PC-9 (cell line): ENCODE measurements at regions not wholly inside any gene's neighbourhood (a gene's known extent, or its start where the extent isn't known, plus 50 kb on each side); places are given as distances from the start of the nearest gene placed in this dataset.

Source experiments
- BruUV-seq: library from RNA; stranded (reverse); fragments of 400-500 nt; replicated peaks from 2 replicates; lab custom pipeline; 2021; lab: Mats Ljungman, UMichigan
- CTCF ChIA-PET: fragments of 300-600 bp; sonication (Branson Sonifier 250); formaldehyde crosslinking; loops from one replicate; lab custom pipeline; 2022; ENCODE audit warnings: antibody characterized with exemption; lab: Charles Lee
- POLR2A ChIA-PET: fragments of 300-600 bp; sonication (Branson Sonifier 250); formaldehyde crosslinking; loops from one replicate; lab custom pipeline; 2022; ENCODE audit warnings: antibody characterized with exemption; ENCODE audit not compliant: unreplicated experiment; lab: Charles Lee
- DNase-seq, 2 experiments: peaks; one replicate each; pipeline versions ENCODE4 v3.0.0 to v3.0.0-alpha.2; 2015 to 2022; ENCODE audit warnings: mixed read lengths in 1 of 2
- H2AFZ ChIP-seq: fragments of 200-600 bp; sonication (generic); 2 replicates; pipeline ENCODE4 v1.8.1; 2017; ENCODE audit warnings: antibody characterized with exemption
- H3F3A ChIP-seq: fragments of 200-600 bp; sonication (generic); 2 replicates; pipeline ENCODE4 v1.8.1; 2017; ENCODE audit warnings: antibody characterized with exemption, mild to moderate bottlenecking, low read depth; ENCODE audit not compliant: insufficient read depth
- H3K27ac ChIP-seq: fragments of 200-600 bp; sonication (generic); 2 replicates; pipeline ENCODE4 v1.6.1; 2016; ENCODE audit warnings: mixed run types
- H3K27me3 ChIP-seq: fragments of 200-600 bp; sonication (generic); 2 replicates; pipeline ENCODE4 v1.6.1; 2016; ENCODE audit warnings: low read depth, mixed run types; ENCODE audit not compliant: insufficient read depth
- H3K36me3 ChIP-seq: fragments of 200-600 bp; sonication (generic); 2 replicates; pipeline ENCODE4 v1.6.1; 2016; ENCODE audit warnings: low read depth, mixed run types
- H3K4me1 ChIP-seq: fragments of 200-600 bp; sonication (generic); replicated peaks from 2 replicates; pipeline ENCODE4 v1.6.1; 2016; ENCODE audit warnings: mixed run types; ENCODE audit not compliant: insufficient read depth
- H3K4me2 ChIP-seq: fragments of 200-600 bp; sonication (generic); 2 replicates; pipeline ENCODE4 v1.6.1; 2017; ENCODE audit warnings: mixed run types
- H3K4me3 ChIP-seq: fragments of 200-600 bp; sonication (generic); 2 replicates; pipeline ENCODE4 v1.6.1; 2016; ENCODE audit warnings: mixed run types
- H3K79me2 ChIP-seq: fragments of 200-600 bp; sonication (generic); 2 replicates; pipeline ENCODE4 v1.6.1; 2017; ENCODE audit warnings: low read depth, mixed run types
- H3K9me2 ChIP-seq: fragments of 200-600 bp; sonication (generic); 2 replicates; pipeline ENCODE4 v1.8.1; 2017; ENCODE audit warnings: mild to moderate bottlenecking; ENCODE audit not compliant: insufficient read depth
- H3K9me3 ChIP-seq: fragments of 200-600 bp; sonication (generic); 2 replicates; pipeline ENCODE4 v1.8.1; 2016; ENCODE audit warnings: low read depth; ENCODE audit not compliant: insufficient read depth
- H4K20me1 ChIP-seq: fragments of 200-600 bp; sonication (generic); 2 replicates; pipeline ENCODE4 v1.8.1; 2017; ENCODE audit not compliant: insufficient read depth
- CTCF ChIP-seq: fragments of 200-600 bp; sonication (generic); conservative IDR thresholded peaks from 2 replicates; pipeline ENCODE4 v1.6.1; 2017; ENCODE audit warnings: mixed run types, antibody characterized with exemption, mild to moderate bottlenecking, moderate library complexity
- EZH2 ChIP-seq: fragments of 200-600 bp; sonication (generic); IDR thresholded peaks from 2 replicates; pipeline ENCODE4 v1.8.0; 2017; ENCODE audit warnings: antibody characterized with exemption, low read depth
- intact Hi-C: fragments of 100-400 bp; cut with micrococcal nuclease; formaldehyde crosslinking; loops from one replicate; pipeline ENCODE4 v1.10.0; 2022; ENCODE audit not compliant: unreplicated experiment

- Histone ChIP-seq H3K79me2 (no peaks in the 10 kb centered on the region), H3F3A (peaks cover 35% of the 10 kb centered on the region), H3K27me3 (no peaks in the 10 kb centered on the region), H3K4me3 (peak overlapping the region; percentile 17; the same call in 1 of the 2 replicates), H2AFZ (peak overlapping the region; percentile 53), H3K4me2 (peak overlapping the region; percentile 68), H3K9me2 (no peaks in the 10 kb centered on the region), H3K4me1 (peaks cover 38% of the 10 kb centered on the region), H3K27ac (peak overlapping the region; percentile 46), H4K20me1 (no peaks in the 10 kb centered on the region), H3K36me3 (no peaks in the 10 kb centered on the region), H3K9me3 (no peaks in the 10 kb centered on the region)
- intact Hi-C loops = no loop called here
- ChIA-PET CTCF (interaction anchor here (0.5 kb wide), 1 partner anchor 356 kb away, joined by 5 read pairs; the partner anchor contains the start of gene PHLPP1), POLR2A (interaction anchor here (0.9 kb wide), 1 partner anchor 379 kb away, joined by 10 read pairs; no protein-coding TSS in a partner anchor)
- TF ChIP-seq CTCF (no peak), EZH2 (no peak)
- BruUV-seq = no TSS peak
- peak; percentile 11 to 88 for DNase-seq
Observed at GRCh38 chr18:63071701-63072141, 247.8 kb downstream of the BCL2 start.

GRCh38 chr18:63070767-63071502 lies 248.6 kb downstream of the BCL2 start:
- DNase-seq = peak in 1 of 2 experiments; percentile 66
- CTCF ChIA-PET = no interaction called here

GRCh38 chr18:63069496-63069895 lies 250.1 kb downstream of the BCL2 start:
- Histone ChIP-seq H3K27me3 (no peaks in the 10 kb centered on the region), H3K27ac (no peak overlapping the region), H3K9me2 (no peaks in the 10 kb centered on the region), H3K4me3 (no peak overlapping the region), H2AFZ (no peak overlapping the region), H3K36me3 (no peaks in the 10 kb centered on the region), H3K9me3 (no peaks in the 10 kb centered on the region), H3F3A (peaks cover 29% of the 10 kb centered on the region), H3K79me2 (no peaks in the 10 kb centered on the region), H4K20me1 (no peaks in the 10 kb centered on the region), H3K4me1 (peaks cover 25% of the 10 kb centered on the region), H3K4me2 (no peak overlapping the region)
- ChIA-PET CTCF (no interaction called here), POLR2A (no interaction called here)
- intact Hi-C loops = no loop called here
- TF ChIP-seq EZH2 (no peak), CTCF (no peak)
- DNase-seq = no peak
- BruUV-seq = no TSS peak

More at GRCh38 chr18:63070767-63071502, 248.6 kb downstream of the BCL2 start:
- H3K4me3 ChIP-seq = no peak overlapping the region; the same call in 1 of the 2 replicates
- H4K20me1 ChIP-seq = no peaks in the 10 kb centered on the region
- TF ChIP-seq EZH2 (no peak), CTCF (no peak)
- no peaks in the 10 kb centered on the region for H3K36me3 ChIP-seq
- POLR2A ChIA-PET = no interaction called here
- BruUV-seq = no TSS peak
- H3K9me3 ChIP-seq = no peaks in the 10 kb centered on the region
- peaks cover 35% of the 10 kb centered on the region for H3F3A ChIP-seq
- H3K79me2 ChIP-seq = no peaks in the 10 kb centered on the region
- peaks cover 38% of the 10 kb centered on the region for H3K4me1 ChIP-seq
- H2AFZ ChIP-seq = no peak overlapping the region
- H3K27ac ChIP-seq = peak overlapping the region; percentile 46
- intact Hi-C loops = no loop called here
- no peaks in the 10 kb centered on the region for H3K9me2 ChIP-seq
- H3K27me3 ChIP-seq = no peaks in the 10 kb centered on the region
- peak overlapping the region; percentile 68 for H3K4me2 ChIP-seq
